ENCODE measurements at regions not wholly inside any gene's neighbourhood (a gene's known extent, or its start where the extent isn't known, plus 50 kb on each side); places are given as distances from the start of the nearest gene placed in this dataset.

GRCh38 chr13:53623146-53623545 is 594.5 kb downstream of the OLFM4 start:
- no peaks in the 10 kb centered on the region for H3K4me1 ChIP-seq (ENCODE audit: insufficient read depth, low read length)
- no peaks in the 10 kb centered on the region for H3K9me3 ChIP-seq (ENCODE audit: insufficient read depth, low read depth, low read length)
- H3K9ac ChIP-seq (ENCODE audit: low read depth, low read length), result no peak overlapping the region
- no peaks in the 10 kb centered on the region for H3K36me3 ChIP-seq (ENCODE audit: insufficient read depth, low read depth, low read length)
- H3K27ac ChIP-seq (ENCODE audit: low read length), result no peak overlapping the region
- H3K4me3 ChIP-seq (ENCODE audit: low read length), result no peak overlapping the region
- H3K27me3 ChIP-seq (ENCODE audit: insufficient read depth, low read length), result no peaks in the 10 kb centered on the region

- no peaks in the 10 kb centered on the region for H3K36me3 ChIP-seq (ENCODE audit: insufficient read depth, low read depth, low read length)
- no peaks in the 10 kb centered on the region for H3K27me3 ChIP-seq (ENCODE audit: insufficient read depth, low read length)
- no peak overlapping the region for H3K4me3 ChIP-seq (ENCODE audit: low read length)
- H3K27ac ChIP-seq (ENCODE audit: low read length), result no peak overlapping the region
- H3K4me1 ChIP-seq (ENCODE audit: insufficient read depth, low read length), result no peaks in the 10 kb centered on the region; the same call in 1 of the 2 replicates
- H3K9me3 ChIP-seq (ENCODE audit: insufficient read depth, low read depth, low read length), result no peaks in the 10 kb centered on the region
- H3K9ac ChIP-seq (ENCODE audit: low read depth, low read length), result no peak overlapping the region
These were observed 602.9 kb downstream of the OLFM4 start for GRCh38 chr13:53631511-53631910.

GRCh38 chr13:53638040-53638439 is 609.4 kb downstream of the OLFM4 start:
- H3K9me3 ChIP-seq (ENCODE audit: insufficient read depth, low read depth, low read length), result no peaks in the 10 kb centered on the region
- no peaks in the 10 kb centered on the region for H3K27me3 ChIP-seq (ENCODE audit: insufficient read depth, low read length)
- H3K4me3 ChIP-seq (ENCODE audit: low read length), result no peak overlapping the region
- H3K4me1 ChIP-seq (ENCODE audit: insufficient read depth, low read length), result no peaks in the 10 kb centered on the region
- no peak overlapping the region for H3K9ac ChIP-seq (ENCODE audit: low read depth, low read length)
- no peaks in the 10 kb centered on the region for H3K36me3 ChIP-seq (ENCODE audit: insufficient read depth, low read depth, low read length)
- no peak overlapping the region for H3K27ac ChIP-seq (ENCODE audit: low read length)

GRCh38 chr13:53642306-53642705 is 613.7 kb downstream of the OLFM4 start:
- Histone ChIP-seq H3K9me3 (ENCODE audit: insufficient read depth, low read depth, low read length) (no peaks in the 10 kb centered on the region), H3K4me3 (ENCODE audit: low read length) (no peak overlapping the region), H3K36me3 (ENCODE audit: insufficient read depth, low read depth, low read length) (no peaks in the 10 kb centered on the region), H3K27me3 (ENCODE audit: insufficient read depth, low read length) (no peaks in the 10 kb centered on the region), H3K27ac (ENCODE audit: low read length) (no peak overlapping the region), H3K4me1 (ENCODE audit: insufficient read depth, low read length) (no peaks in the 10 kb centered on the region), H3K9ac (ENCODE audit: low read depth, low read length) (no peak overlapping the region)

GRCh38 chr13:53648673-53649072 is 620.1 kb downstream of the OLFM4 start:
- Histone ChIP-seq H3K27me3 (ENCODE audit: insufficient read depth, low read length) (no peaks in the 10 kb centered on the region), H3K9ac (ENCODE audit: low read depth, low read length) (no peak overlapping the region), H3K4me1 (ENCODE audit: insufficient read depth, low read length) (no peaks in the 10 kb centered on the region), H3K4me3 (ENCODE audit: low read length) (no peak overlapping the region), H3K36me3 (ENCODE audit: insufficient read depth, low read depth, low read length) (no peaks in the 10 kb centered on the region), H3K9me3 (ENCODE audit: insufficient read depth, low read depth, low read length) (no peaks in the 10 kb centered on the region), H3K27ac (ENCODE audit: low read length) (no peak overlapping the region)

GRCh38 chr13:53672005-53672404 is 643.4 kb downstream of the OLFM4 start:
- Histone ChIP-seq H3K9me3 (ENCODE audit: insufficient read depth, low read depth, low read length) (no peaks in the 10 kb centered on the region), H3K4me3 (ENCODE audit: low read length) (no peak overlapping the region), H3K27me3 (ENCODE audit: insufficient read depth, low read length) (no peaks in the 10 kb centered on the region), H3K9ac (ENCODE audit: low read depth, low read length) (no peak overlapping the region), H3K36me3 (ENCODE audit: insufficient read depth, low read depth, low read length) (no peaks in the 10 kb centered on the region), H3K4me1 (ENCODE audit: insufficient read depth, low read length) (no peaks in the 10 kb centered on the region), H3K27ac (ENCODE audit: low read length) (no peak overlapping the region)

- Histone ChIP-seq H3K36me3 (ENCODE audit: insufficient read depth, low read depth, low read length) (no peaks in the 10 kb centered on the region), H3K4me3 (ENCODE audit: low read length) (no peak overlapping the region), H3K9me3 (ENCODE audit: insufficient read depth, low read depth, low read length) (no peaks in the 10 kb centered on the region), H3K27ac (ENCODE audit: low read length) (no peak overlapping the region), H3K4me1 (ENCODE audit: insufficient read depth, low read length) (no peaks in the 10 kb centered on the region), H3K27me3 (ENCODE audit: insufficient read depth, low read length) (no peaks in the 10 kb centered on the region), H3K9ac (ENCODE audit: low read depth, low read length) (no peak overlapping the region)
These were observed 654.5 kb downstream of the OLFM4 start for GRCh38 chr13:53683146-53683545.

GRCh38 chr13:53683608-53684007 is 655.0 kb downstream of the OLFM4 start:
- H3K27me3 ChIP-seq (ENCODE audit: insufficient read depth, low read length), result no peaks in the 10 kb centered on the region
- no peaks in the 10 kb centered on the region for H3K4me1 ChIP-seq (ENCODE audit: insufficient read depth, low read length)
- no peak overlapping the region for H3K9ac ChIP-seq (ENCODE audit: low read depth, low read length)
- H3K36me3 ChIP-seq (ENCODE audit: insufficient read depth, low read depth, low read length), result no peaks in the 10 kb centered on the region
- H3K27ac ChIP-seq (ENCODE audit: low read length), result no peak overlapping the region
- H3K4me3 ChIP-seq (ENCODE audit: low read length), result no peak overlapping the region
- H3K9me3 ChIP-seq (ENCODE audit: insufficient read depth, low read depth, low read length), result no peaks in the 10 kb centered on the region

- H3K4me1 ChIP-seq (ENCODE audit: insufficient read depth, low read length), result peaks cover 11% of the 10 kb centered on the region; the same call in 1 of the 2 replicates
- no peaks in the 10 kb centered on the region for H3K36me3 ChIP-seq (ENCODE audit: insufficient read depth, low read depth, low read length)
- no peak overlapping the region for H3K27ac ChIP-seq (ENCODE audit: low read length)
- no peaks in the 10 kb centered on the region for H3K27me3 ChIP-seq (ENCODE audit: insufficient read depth, low read length)
- H3K9ac ChIP-seq (ENCODE audit: low read depth, low read length), result no peak overlapping the region
- H3K4me3 ChIP-seq (ENCODE audit: low read length), result no peak overlapping the region
- H3K9me3 ChIP-seq (ENCODE audit: insufficient read depth, low read depth, low read length), result no peaks in the 10 kb centered on the region
These were observed 662.8 kb downstream of the OLFM4 start for GRCh38 chr13:53691417-53691816.

GRCh38 chr13:53694814-53695532 is 666.4 kb downstream of the OLFM4 start:
- Histone ChIP-seq H3K9ac (ENCODE audit: low read depth, low read length) (no peak overlapping the region), H3K27me3 (ENCODE audit: insufficient read depth, low read length) (no peaks in the 10 kb centered on the region), H3K36me3 (ENCODE audit: insufficient read depth, low read depth, low read length) (no peaks in the 10 kb centered on the region), H3K4me3 (ENCODE audit: low read length) (no peak overlapping the region), H3K27ac (ENCODE audit: low read length) (no peak overlapping the region), H3K9me3 (ENCODE audit: insufficient read depth, low read depth, low read length) (0 out of 2 replicates have a peak, but pooled peaks cover 12% of the 10 kb centered on the region), H3K4me1 (ENCODE audit: insufficient read depth, low read length) (peaks cover 11% of the 10 kb centered on the region; the same call in 1 of the 2 replicates)

GRCh38 chr13:53703371-53704080 is 674.9 kb downstream of the OLFM4 start:
- H3K27ac ChIP-seq (ENCODE audit: low read length), result no peak overlapping the region
- no peak overlapping the region for H3K4me3 ChIP-seq (ENCODE audit: low read length)
- no peaks in the 10 kb centered on the region for H3K36me3 ChIP-seq (ENCODE audit: insufficient read depth, low read depth, low read length)
- H3K9ac ChIP-seq (ENCODE audit: low read depth, low read length), result no peak overlapping the region
- 0 out of 2 replicates have a peak, but pooled peaks cover 4% of the 10 kb centered on the region for H3K9me3 ChIP-seq (ENCODE audit: insufficient read depth, low read depth, low read length)
- no peaks in the 10 kb centered on the region for H3K4me1 ChIP-seq (ENCODE audit: insufficient read depth, low read length)
- H3K27me3 ChIP-seq (ENCODE audit: insufficient read depth, low read length), result no peaks in the 10 kb centered on the region

GRCh38 chr13:53719281-53719680 is 690.7 kb downstream of the OLFM4 start:
- Histone ChIP-seq H3K36me3 (ENCODE audit: insufficient read depth, low read depth, low read length) (no peaks in the 10 kb centered on the region), H3K27ac (ENCODE audit: low read length) (no peak overlapping the region), H3K27me3 (ENCODE audit: insufficient read depth, low read length) (no peaks in the 10 kb centered on the region), H3K9ac (ENCODE audit: low read depth, low read length) (no peak overlapping the region), H3K4me1 (ENCODE audit: insufficient read depth, low read length) (no peaks in the 10 kb centered on the region), H3K9me3 (ENCODE audit: insufficient read depth, low read depth, low read length) (peaks cover 8% of the 10 kb centered on the region; the same call in 1 of the 2 replicates), H3K4me3 (ENCODE audit: low read length) (no peak overlapping the region)

All from iPS-20b (cell line).